Endothelial cell of umbilical vein (primary cell): ENCODE measurements at regions not wholly inside any gene's neighbourhood (a gene's known extent, or its start where the extent isn't known, plus 50 kb on each side); places are given as distances from the start of the nearest gene placed in this dataset.

Source experiments
- BruUV-seq: library from RNA; stranded (reverse); fragments of 400-500 nt; replicated peaks from 2 replicates; lab custom pipeline; 2021; lab: Mats Ljungman, UMichigan
- CTCF ChIA-PET: fragments of 300-600, 350-600 bp; sonication (Branson Sonifier 250); formaldehyde crosslinking; loops from one replicate; lab custom pipeline; 2021; ENCODE audit warnings: antibody characterized with exemption, inconsistent platforms; lab: Charles Lee
- POLR2A ChIA-PET: fragments of 300-600, 350-600 bp; sonication (Branson Sonifier 250); formaldehyde crosslinking; loops from one replicate; lab custom pipeline; 2021; ENCODE audit warnings: antibody characterized with exemption, inconsistent platforms; lab: Charles Lee
- DNase-seq: peaks from one replicate; pipeline ENCODE4 v3.0.0-alpha.2; 2011; ENCODE audit warnings: low read depth, low spot score
- FAIRE-seq: peaks from 2 replicates; lab custom pipeline; 2011; peaks lifted over from hg19 to GRCh38; lab: Jason Lieb, UNC
- H2AFZ ChIP-seq: 2 replicates; pipeline ENCODE4 v1.6.0; 2012; ENCODE audit warnings: low read depth, low read length, control low read depth, inconsistent platforms
- H3K27ac ChIP-seq: 2 replicates; pipeline ENCODE4 v1.5.1; 2011; ENCODE audit warnings: low read depth, mild to moderate bottlenecking, control low read depth, low read length, moderate library complexity; ENCODE audit not compliant: insufficient read depth
- H3K27me3 ChIP-seq, 2 experiments: 2 replicates each; pipeline versions ENCODE4 v1.6.0 to v1.6.1; 2011; ENCODE audit warnings: low read length in 2 of 2, mixed read lengths in 1 of 2; ENCODE audit not compliant: control insufficient read depth in 2 of 2, insufficient read depth in 2 of 2
- H3K36me3 ChIP-seq, 2 experiments: 2 replicates in 1 of 2; 3 replicates in 1 of 2; pipeline ENCODE4 v1.5.1; 2011; ENCODE audit warnings: low read length in 2 of 2, mild to moderate bottlenecking in 1 of 2, moderate library complexity in 1 of 2; ENCODE audit not compliant: control insufficient read depth in 2 of 2, insufficient read depth in 2 of 2; ENCODE audit errors: extremely low read depth in 1 of 2
- H3K4me1 ChIP-seq: 3 replicates; pipeline ENCODE4 v1.5.1; 2011; ENCODE audit warnings: mild to moderate bottlenecking, low read length; ENCODE audit not compliant: control insufficient read depth, insufficient read depth; ENCODE audit errors: extremely low read depth
- H3K4me2 ChIP-seq: 2 replicates; pipeline ENCODE4 v1.6.1; 2011; ENCODE audit warnings: low read length, control low read depth, mixed read lengths; ENCODE audit not compliant: insufficient read depth
- H3K4me3 ChIP-seq, 3 experiments: fragments of 200-600 bp in 1 of 3; sonication (generic), shearing (Covaris generic) in 1 of 3; replicated peaks in 1 of 3; 2 replicates each; pipeline ENCODE4 v1.5.1; 2011 to 2016; ENCODE audit warnings: control low read depth in 3 of 3, low read length in 3 of 3, mild to moderate bottlenecking in 2 of 3, inconsistent platforms in 1 of 3, low read depth in 1 of 3, moderate library complexity in 1 of 3; ENCODE audit not compliant: insufficient read depth in 1 of 3
- H3K79me2 ChIP-seq: 2 replicates; pipeline ENCODE4 v1.6.0; 2012; ENCODE audit warnings: low read length, inconsistent platforms; ENCODE audit not compliant: control insufficient read depth, insufficient read depth
- H3K9ac ChIP-seq: replicated peaks from 2 replicates; pipeline ENCODE3; 2011; ENCODE audit warnings: low read length, control low read depth; ENCODE audit not compliant: insufficient read depth; ENCODE audit errors: extremely low read depth
- H3K9me1 ChIP-seq: replicated peaks from 3 replicates; pipeline ENCODE4 v1.6.0; 2011; ENCODE audit warnings: mild to moderate bottlenecking, low read length; ENCODE audit not compliant: control insufficient read depth, insufficient read depth; ENCODE audit errors: extremely low read depth
- H3K9me3 ChIP-seq: replicated peaks from 2 replicates; pipeline ENCODE4 v1.5.1; 2012; ENCODE audit warnings: low read length, inconsistent platforms; ENCODE audit not compliant: control insufficient read depth, insufficient read depth
- H4K20me1 ChIP-seq: replicated peaks from 2 replicates; pipeline ENCODE3; 2011; ENCODE audit warnings: mild to moderate bottlenecking, low read length; ENCODE audit not compliant: control insufficient read depth, insufficient read depth; ENCODE audit errors: extremely low read depth
- EZH2 ChIP-seq: IDR thresholded peaks from 2 replicates; pipeline ENCODE4 v1.6.1; 2012; ENCODE audit warnings: borderline replicate concordance, low read depth, mild to moderate bottlenecking, moderate library complexity, low read length, inconsistent platforms; ENCODE audit not compliant: severe bottlenecking
- FOS ChIP-seq: IDR thresholded peaks from 2 replicates; pipeline ENCODE4 v1.6.1; 2011; ENCODE audit warnings: mild to moderate bottlenecking, low read length, moderate library complexity, borderline replicate concordance; ENCODE audit not compliant: insufficient read depth
- GATA2 ChIP-seq: IDR thresholded peaks from 2 replicates; pipeline ENCODE4 v1.7.0; 2011; ENCODE audit warnings: low read depth, mild to moderate bottlenecking, moderate library complexity, mixed read lengths, low read length; ENCODE audit not compliant: insufficient read length, insufficient read depth
- JUN ChIP-seq: IDR thresholded peaks from 2 replicates; pipeline ENCODE4 v1.6.1; 2011; ENCODE audit warnings: borderline replicate concordance, low read depth; ENCODE audit not compliant: insufficient read length, insufficient read depth
- MYC ChIP-seq: IDR thresholded peaks from one replicate; pipeline ENCODE4 v1.6.1; 2011; ENCODE audit warnings: mild to moderate bottlenecking, low read depth, low read length
- POLR2A ChIP-seq: IDR thresholded peaks from 2 replicates; pipeline ENCODE4 v1.6.1; 2012; ENCODE audit warnings: low read depth, mild to moderate bottlenecking, control low read depth, low read length
- POLR2AphosphoS5 ChIP-seq: IDR thresholded peaks from 2 replicates; pipeline ENCODE4 v1.6.1; 2012; ENCODE audit warnings: low read depth, mild to moderate bottlenecking, control low read depth, low read length, moderate library complexity; ENCODE audit not compliant: insufficient read depth
- dilution Hi-C: fragments of 300-500 bp; cut with MboI; formaldehyde crosslinking; loops from one replicate; pipeline ENCODE4 v1.15.0; 2019; ENCODE audit warnings: low sequenced_read_pairs; ENCODE audit not compliant: extremely low pct_ligation_motif_present
- intact Hi-C: fragments of 100-400 bp; cut with micrococcal nuclease; formaldehyde crosslinking; loops from one replicate; pipeline ENCODE4 v1.10.0; 2022
- TF ChIP-seq, protein P1 (sequence below): IDR thresholded peaks from 2 replicates; pipeline ENCODE4 v1.6.1; 2011; ENCODE audit not compliant: insufficient read depth, insufficient read length
- TF ChIP-seq, protein P2 (sequence below), 2 donors: IDR thresholded peaks; 1 replicate in 1 of 2; 2 replicates in 1 of 2; pipeline ENCODE4 v1.5.1; 2011; ENCODE audit warnings: low read length in 2 of 2, mild to moderate bottlenecking in 2 of 2, moderate library complexity in 2 of 2, control low read depth in 1 of 2, inconsistent platforms in 1 of 2, low read depth in 1 of 2; ENCODE audit not compliant: insufficient read depth in 1 of 2; ENCODE audit errors: extremely low read depth in 1 of 2

DNA sequence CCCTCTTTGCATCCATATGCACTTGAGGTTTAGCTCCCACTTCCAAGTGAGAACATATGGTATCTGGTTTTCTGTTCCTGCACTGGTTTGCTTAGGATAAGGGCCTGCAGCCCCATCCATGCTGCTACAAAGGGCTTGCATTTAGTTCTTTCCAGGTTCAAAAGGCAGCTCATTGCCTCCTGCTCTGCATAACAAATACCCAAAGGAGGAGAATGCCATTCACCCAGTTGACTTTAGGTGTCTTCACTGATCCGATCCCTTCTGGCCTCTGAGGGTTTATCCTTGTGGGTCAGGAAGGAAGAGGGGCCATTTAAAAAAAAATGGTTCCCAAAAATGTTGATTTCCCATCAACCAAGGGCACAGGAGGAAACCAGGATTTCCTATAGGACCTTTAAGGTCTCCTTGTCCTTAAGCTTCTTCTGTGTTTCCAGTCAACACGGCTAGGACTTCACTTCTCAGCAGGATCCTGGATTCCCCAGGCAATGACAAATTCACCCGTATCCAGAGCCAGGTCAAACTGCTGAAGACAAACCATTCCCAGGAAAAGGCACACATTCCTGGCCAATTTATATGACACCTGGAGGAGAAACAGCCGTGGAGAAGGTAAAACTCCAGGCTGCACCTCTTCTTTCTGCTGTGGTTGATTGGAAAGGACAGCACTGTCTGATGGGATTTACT, 447.7 kb upstream of the CDH4 start:
- POLR2A ChIA-PET: no interaction called here
- dilution Hi-C loops (no loop called here), intact Hi-C loops (no loop called here)
- FAIRE-seq (no peak), DNase-seq (no peak)
- Histone ChIP-seq H3K9ac (no peak overlapping the region), H3K79me2 (no peaks in the 10 kb centered on the region), H3K9me1 (no peaks in the 10 kb centered on the region), H3K9me3 (peaks cover 3% of the 10 kb centered on the region), H3K4me1 (no peaks in the 10 kb centered on the region), H3K27me3 (no peaks in the 10 kb centered on the region), H3K4me3 (no peak overlapping the region), H3K36me3 (no peaks in the 10 kb centered on the region), H2AFZ (no peak overlapping the region), H3K27ac (no peak overlapping the region), H4K20me1 (no peaks in the 10 kb centered on the region), H3K4me2 (no peak overlapping the region)
- CTCF ChIA-PET: no interaction called here
- BruUV-seq: no TSS peak
- no peak for TF ChIP-seq GATA2

DNA sequence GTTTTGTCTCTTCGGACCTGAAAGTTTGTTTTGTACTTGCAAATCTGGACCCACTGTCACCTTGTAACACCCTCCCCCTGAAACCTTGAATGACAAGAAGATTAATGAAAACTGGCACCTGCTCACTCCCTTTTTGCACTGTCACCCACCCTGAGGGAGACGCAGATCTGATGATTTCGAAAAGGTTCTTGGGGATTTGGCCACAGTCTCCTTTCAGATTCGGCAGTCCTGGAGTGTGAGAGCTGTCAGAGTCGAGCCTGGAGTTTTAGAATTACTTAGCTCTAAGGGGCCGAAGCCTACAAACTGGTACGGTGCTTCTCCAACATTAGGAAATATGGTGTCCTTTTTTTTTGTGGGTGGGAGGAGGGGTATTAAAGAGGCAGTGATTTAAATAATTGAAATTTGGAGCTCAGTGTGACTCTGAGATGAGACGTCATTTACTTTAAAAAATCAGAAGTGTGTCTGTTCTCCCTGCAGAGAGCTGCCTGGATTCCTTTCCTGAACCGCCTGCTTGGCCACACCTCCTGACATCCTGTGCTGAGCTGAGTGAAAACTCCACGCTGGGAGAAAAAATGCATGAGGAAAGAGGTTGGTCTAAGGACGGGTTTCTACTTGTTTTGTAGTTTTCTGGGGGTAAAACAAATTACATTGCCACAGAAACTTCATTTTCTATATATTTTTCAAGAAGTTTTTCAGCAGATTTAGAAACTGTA, 447.0 kb upstream of the CDH4 start:
- CTCF ChIA-PET: no interaction called here
- no peak for FAIRE-seq
- dilution Hi-C loops: no loop called here

More for the DNA sequence above, 447.0 kb upstream of the CDH4 start:
- H3K27ac ChIP-seq: no peak overlapping the region
- BruUV-seq: no TSS peak
- intact Hi-C loops: no loop called here
- no peak overlapping the region for H2AFZ ChIP-seq
- H3K36me3 ChIP-seq: no peaks in the 10 kb centered on the region
- no peak for DNase-seq
- TF ChIP-seq POLR2AphosphoS5 (no peak), POLR2A (no peak), MYC (no peak), JUN (no peak), FOS (no peak), EZH2 (no peak), GATA2 (no peak)
- TF ChIP-seq, protein P1, sequence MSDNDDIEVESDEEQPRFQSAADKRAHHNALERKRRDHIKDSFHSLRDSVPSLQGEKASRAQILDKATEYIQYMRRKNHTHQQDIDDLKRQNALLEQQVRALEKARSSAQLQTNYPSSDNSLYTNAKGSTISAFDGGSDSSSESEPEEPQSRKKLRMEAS: no peak
- TF ChIP-seq, protein P2, sequence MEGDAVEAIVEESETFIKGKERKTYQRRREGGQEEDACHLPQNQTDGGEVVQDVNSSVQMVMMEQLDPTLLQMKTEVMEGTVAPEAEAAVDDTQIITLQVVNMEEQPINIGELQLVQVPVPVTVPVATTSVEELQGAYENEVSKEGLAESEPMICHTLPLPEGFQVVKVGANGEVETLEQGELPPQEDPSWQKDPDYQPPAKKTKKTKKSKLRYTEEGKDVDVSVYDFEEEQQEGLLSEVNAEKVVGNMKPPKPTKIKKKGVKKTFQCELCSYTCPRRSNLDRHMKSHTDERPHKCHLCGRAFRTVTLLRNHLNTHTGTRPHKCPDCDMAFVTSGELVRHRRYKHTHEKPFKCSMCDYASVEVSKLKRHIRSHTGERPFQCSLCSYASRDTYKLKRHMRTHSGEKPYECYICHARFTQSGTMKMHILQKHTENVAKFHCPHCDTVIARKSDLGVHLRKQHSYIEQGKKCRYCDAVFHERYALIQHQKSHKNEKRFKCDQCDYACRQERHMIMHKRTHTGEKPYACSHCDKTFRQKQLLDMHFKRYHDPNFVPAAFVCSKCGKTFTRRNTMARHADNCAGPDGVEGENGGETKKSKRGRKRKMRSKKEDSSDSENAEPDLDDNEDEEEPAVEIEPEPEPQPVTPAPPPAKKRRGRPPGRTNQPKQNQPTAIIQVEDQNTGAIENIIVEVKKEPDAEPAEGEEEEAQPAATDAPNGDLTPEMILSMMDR (IDR thresholded peaks at IDR 0.05; ENCODE audit: extremely low read depth in 1 of 2, insufficient read depth in 1 of 2, low read depth in 1 of 2, low read length in 2 of 2): no peak
- no peak overlapping the region for H3K9ac ChIP-seq
- no peaks in the 10 kb centered on the region for H3K4me1 ChIP-seq
- H3K9me3 ChIP-seq: peaks cover 3% of the 10 kb centered on the region
- POLR2A ChIA-PET: no interaction called here
- H3K79me2 ChIP-seq: no peaks in the 10 kb centered on the region
- no peak overlapping the region for H3K4me2 ChIP-seq
- H3K27me3 ChIP-seq: no peaks in the 10 kb centered on the region
- H4K20me1 ChIP-seq: no peaks in the 10 kb centered on the region
- no peaks in the 10 kb centered on the region for H3K9me1 ChIP-seq
- no peak overlapping the region for H3K4me3 ChIP-seq
